ENCODE measurements at regions not wholly inside any gene's neighbourhood (a gene's known extent, or its start where the extent isn't known, plus 50 kb on each side); places are given as distances from the start of the nearest gene placed in this dataset.
"Not testable (repeated sequence)": the region's sequence is repeated elsewhere in the genome, so short reads cannot be mapped to it uniquely, and the experiment has no call there.

DNA sequence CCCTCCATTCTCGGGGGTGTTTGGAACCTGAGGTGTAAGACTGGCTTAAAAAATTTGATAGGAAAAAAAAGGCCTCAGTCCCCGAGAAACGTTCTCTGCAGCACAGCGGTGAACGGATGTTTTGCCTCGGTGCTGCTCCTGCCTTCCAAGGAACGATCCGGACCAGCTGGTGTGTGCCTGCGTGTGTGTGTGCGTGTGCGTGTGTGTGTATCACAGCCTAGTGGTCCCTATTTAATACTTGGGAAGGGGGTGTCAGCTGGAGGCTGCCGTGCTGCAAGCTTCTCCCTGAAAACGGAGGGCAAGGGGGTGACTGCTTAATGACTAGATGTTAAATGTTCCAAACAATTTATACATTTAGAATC, 76.9 kb downstream of the LHX2 start:
- TF ChIP-seq ESRRG (CRISPR knock-in tag; IDR thresholded peaks at IDR 0.05) (no peak), OSR1 (CRISPR knock-in tag; IDR thresholded peaks at IDR 0.05) (no peak), BACH2 (CRISPR knock-in tag; IDR thresholded peaks at IDR 0.05; ENCODE audit: borderline replicate concordance) (no peak), PPARA (CRISPR knock-in tag; IDR thresholded peaks at IDR 0.05; ENCODE audit: borderline replicate concordance) (no peak), ZNF70 (CRISPR knock-in tag; IDR thresholded peaks at IDR 0.05) (no peak), ZC3H10 (CRISPR knock-in tag; IDR thresholded peaks at IDR 0.05) (no peak), ZFP30 (CRISPR knock-in tag; IDR thresholded peaks at IDR 0.05) (no peak), GLIS3 (CRISPR knock-in tag; IDR thresholded peaks at IDR 0.05) (no peak), TOX (CRISPR knock-in tag; IDR thresholded peaks at IDR 0.05; ENCODE audit: borderline replicate concordance) (no peak), POU6F1 (CRISPR knock-in tag; IDR thresholded peaks at IDR 0.05; ENCODE audit: borderline replicate concordance, low read depth) (no peak), ZFP3 (CRISPR knock-in tag; IDR thresholded peaks at IDR 0.05) (no peak)
- TF ChIP-seq, protein P1, sequence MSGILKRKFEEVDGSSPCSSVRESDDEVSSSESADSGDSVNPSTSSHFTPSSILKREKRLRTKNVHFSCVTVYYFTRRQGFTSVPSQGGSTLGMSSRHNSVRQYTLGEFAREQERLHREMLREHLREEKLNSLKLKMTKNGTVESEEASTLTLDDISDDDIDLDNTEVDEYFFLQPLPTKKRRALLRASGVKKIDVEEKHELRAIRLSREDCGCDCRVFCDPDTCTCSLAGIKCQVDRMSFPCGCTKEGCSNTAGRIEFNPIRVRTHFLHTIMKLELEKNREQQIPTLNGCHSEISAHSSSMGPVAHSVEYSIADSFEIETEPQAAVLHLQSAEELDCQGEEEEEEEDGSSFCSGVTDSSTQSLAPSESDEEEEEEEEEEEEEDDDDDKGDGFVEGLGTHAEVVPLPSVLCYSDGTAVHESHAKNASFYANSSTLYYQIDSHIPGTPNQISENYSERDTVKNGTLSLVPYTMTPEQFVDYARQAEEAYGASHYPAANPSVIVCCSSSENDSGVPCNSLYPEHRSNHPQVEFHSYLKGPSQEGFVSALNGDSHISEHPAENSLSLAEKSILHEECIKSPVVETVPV (CRISPR knock-in tag; IDR thresholded peaks at IDR 0.05), result no peak
- TF ChIP-seq, protein P2, sequence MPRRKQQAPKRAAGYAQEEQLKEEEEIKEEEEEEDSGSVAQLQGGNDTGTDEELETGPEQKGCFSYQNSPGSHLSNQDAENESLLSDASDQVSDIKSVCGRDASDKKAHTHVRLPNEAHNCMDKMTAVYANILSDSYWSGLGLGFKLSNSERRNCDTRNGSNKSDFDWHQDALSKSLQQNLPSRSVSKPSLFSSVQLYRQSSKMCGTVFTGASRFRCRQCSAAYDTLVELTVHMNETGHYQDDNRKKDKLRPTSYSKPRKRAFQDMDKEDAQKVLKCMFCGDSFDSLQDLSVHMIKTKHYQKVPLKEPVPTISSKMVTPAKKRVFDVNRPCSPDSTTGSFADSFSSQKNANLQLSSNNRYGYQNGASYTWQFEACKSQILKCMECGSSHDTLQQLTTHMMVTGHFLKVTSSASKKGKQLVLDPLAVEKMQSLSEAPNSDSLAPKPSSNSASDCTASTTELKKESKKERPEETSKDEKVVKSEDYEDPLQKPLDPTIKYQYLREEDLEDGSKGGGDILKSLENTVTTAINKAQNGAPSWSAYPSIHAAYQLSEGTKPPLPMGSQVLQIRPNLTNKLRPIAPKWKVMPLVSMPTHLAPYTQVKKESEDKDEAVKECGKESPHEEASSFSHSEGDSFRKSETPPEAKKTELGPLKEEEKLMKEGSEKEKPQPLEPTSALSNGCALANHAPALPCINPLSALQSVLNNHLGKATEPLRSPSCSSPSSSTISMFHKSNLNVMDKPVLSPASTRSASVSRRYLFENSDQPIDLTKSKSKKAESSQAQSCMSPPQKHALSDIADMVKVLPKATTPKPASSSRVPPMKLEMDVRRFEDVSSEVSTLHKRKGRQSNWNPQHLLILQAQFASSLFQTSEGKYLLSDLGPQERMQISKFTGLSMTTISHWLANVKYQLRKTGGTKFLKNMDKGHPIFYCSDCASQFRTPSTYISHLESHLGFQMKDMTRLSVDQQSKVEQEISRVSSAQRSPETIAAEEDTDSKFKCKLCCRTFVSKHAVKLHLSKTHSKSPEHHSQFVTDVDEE (CRISPR knock-in tag; IDR thresholded peaks at IDR 0.05), result no peak
- no peak for ATAC-seq

DNA sequence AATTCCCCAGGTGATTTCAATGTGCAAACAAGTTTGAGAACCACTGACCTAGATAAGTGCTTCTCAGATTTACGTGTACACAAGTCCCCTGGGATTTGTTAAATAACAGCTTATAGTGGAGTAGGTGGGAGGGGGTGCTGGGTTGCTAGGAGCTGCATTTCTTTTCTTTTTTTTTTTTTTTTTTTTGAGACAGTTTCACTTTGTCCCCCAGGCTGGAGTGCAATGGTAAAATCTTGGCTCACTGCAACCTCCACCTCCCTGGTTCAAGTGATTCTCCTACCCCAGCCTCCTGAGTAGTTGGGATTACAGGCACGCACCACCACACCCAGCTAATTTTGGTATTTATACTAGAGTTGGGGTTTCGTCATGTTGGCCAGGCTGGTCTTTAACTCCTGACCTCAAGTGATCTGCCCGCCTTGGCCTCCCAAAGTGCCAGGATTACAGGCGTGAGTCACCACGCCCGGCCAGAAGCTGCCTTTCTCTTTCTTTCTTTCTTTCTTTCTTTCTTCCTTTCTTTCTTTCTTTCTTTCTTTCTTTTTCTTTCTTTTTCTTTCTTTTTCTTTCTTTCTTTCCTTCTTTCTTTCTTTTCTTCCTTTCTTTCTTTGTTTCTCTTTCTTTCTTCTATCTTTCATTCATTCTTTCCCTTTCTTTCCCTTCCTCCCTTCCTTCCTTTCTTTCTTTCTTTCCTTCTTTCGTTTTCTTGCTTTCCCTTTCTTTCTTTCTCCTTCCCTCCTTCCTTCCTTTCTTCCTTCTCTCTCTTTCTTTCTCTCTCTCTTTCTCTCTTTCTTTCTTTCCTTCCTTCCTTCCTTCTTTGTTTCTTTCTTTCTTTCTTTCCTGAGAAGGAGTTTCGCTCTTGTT, 78.3 kb downstream of the LHX2 start:
- not testable (repeated sequence) for ATAC-seq

DNA sequence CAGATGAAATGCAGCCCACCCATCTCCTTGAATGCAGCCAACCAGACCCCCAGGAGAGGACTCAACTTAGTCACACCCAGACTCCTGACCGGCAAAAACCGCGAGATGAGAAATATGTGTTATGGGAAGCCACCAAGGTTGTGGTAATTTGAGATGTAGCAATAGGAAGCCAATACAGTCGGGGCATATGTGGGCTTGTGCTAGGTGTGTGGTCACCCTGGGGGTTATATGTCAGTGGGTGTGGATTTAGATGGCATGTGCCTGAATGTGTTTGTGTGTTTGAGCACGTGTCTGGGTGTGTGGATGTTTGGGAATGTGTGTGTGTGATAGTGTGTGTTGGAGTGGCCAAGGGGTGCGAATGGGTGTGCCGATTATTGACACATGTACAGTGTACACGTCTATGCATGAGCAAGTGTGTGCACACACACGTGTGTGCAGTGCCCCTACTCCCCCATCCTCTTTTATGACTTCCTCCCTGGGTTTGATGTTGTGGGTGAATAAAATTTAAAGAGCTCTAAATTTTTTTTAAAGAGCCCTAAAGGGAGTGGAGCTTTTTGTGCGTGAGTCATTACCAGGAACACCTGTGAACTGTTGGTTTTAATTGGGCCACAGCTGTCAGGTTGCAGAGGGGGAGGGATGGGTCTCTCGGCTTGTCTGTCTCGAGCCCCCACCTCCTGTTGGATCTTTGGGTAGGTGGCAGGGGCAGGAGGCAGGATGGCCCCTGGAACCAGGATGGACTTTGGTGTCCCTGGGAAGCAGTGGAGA, 86.8 kb downstream of the LHX2 start:
- no peak for ATAC-seq
- TF ChIP-seq POU6F1 (CRISPR knock-in tag; IDR thresholded peaks at IDR 0.05; ENCODE audit: borderline replicate concordance, low read depth) (no peak), PPARA (CRISPR knock-in tag; IDR thresholded peaks at IDR 0.05; ENCODE audit: borderline replicate concordance) (no peak), ARNTL (CRISPR knock-in tag; IDR thresholded peaks at IDR 0.05; ENCODE audit: borderline replicate concordance, low read depth) (no peak), ZFP30 (CRISPR knock-in tag; IDR thresholded peaks at IDR 0.05) (no peak), ZC3H10 (CRISPR knock-in tag; IDR thresholded peaks at IDR 0.05) (no peak), RARB (CRISPR knock-in tag; IDR thresholded peaks at IDR 0.05) (no peak), OSR1 (CRISPR knock-in tag; IDR thresholded peaks at IDR 0.05) (no peak)
- TF ChIP-seq, protein P3, sequence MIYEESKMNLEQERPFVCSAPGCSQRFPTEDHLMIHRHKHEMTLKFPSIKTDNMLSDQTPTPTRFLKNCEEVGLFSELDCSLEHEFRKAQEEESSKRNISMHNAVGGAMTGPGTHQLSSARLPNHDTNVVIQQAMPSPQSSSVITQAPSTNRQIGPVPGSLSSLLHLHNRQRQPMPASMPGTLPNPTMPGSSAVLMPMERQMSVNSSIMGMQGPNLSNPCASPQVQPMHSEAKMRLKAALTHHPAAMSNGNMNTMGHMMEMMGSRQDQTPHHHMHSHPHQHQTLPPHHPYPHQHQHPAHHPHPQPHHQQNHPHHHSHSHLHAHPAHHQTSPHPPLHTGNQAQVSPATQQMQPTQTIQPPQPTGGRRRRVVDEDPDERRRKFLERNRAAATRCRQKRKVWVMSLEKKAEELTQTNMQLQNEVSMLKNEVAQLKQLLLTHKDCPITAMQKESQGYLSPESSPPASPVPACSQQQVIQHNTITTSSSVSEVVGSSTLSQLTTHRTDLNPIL (CRISPR knock-in tag; IDR thresholded peaks at IDR 0.05; ENCODE audit: low read depth), result no peak

DNA sequence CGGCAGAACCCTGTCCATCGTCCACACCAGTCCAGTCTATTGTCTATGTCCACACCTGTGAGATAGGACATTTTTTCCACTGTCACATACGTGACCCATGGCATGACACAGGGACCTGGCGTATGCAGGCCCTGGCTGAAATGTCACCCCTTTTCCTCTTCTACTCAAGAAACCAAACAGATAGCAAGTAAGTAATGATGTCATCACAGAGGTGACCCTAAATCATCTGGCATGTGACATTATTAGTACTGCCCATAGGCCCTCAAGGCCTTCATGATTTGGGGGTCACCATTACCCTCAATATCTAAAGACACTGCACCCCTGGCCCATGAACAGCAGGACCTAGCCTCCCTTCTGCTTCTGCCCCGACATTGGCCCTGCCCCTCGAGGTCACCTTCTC, 88.3 kb downstream of the LHX2 start:
- no peak for ATAC-seq
- no peak for TF ChIP-seq BACH2 (CRISPR knock-in tag; IDR thresholded peaks at IDR 0.05; ENCODE audit: borderline replicate concordance)
- TF ChIP-seq, protein P1 (CRISPR knock-in tag; IDR thresholded peaks at IDR 0.05), result no peak
- no peak for TF ChIP-seq ARNTL (CRISPR knock-in tag; IDR thresholded peaks at IDR 0.05; ENCODE audit: borderline replicate concordance, low read depth)
- TF ChIP-seq ZNF8 (CRISPR knock-in tag; IDR thresholded peaks at IDR 0.05), result no peak
- TF ChIP-seq ZFP30 (CRISPR knock-in tag; IDR thresholded peaks at IDR 0.05), result no peak
- TF ChIP-seq POU6F1 (CRISPR knock-in tag; IDR thresholded peaks at IDR 0.05; ENCODE audit: borderline replicate concordance, low read depth), result no peak
- TF ChIP-seq, protein P3 (CRISPR knock-in tag; IDR thresholded peaks at IDR 0.05; ENCODE audit: low read depth), result no peak
- TF ChIP-seq ZC3H10 (CRISPR knock-in tag; IDR thresholded peaks at IDR 0.05), result no peak
- TF ChIP-seq ZFP3 (CRISPR knock-in tag; IDR thresholded peaks at IDR 0.05), result no peak
- TF ChIP-seq TCF4 (CRISPR knock-in tag; IDR thresholded peaks at IDR 0.05; ENCODE audit: borderline replicate concordance), result no peak
